Liver (tissue), 8 donors: ENCODE measurements at regions not wholly inside any gene's neighbourhood (a gene's known extent, or its start where the extent isn't known, plus 50 kb on each side); places are given as distances from the start of the nearest gene placed in this dataset.

ENCODE experiments used
- DNase-seq: peaks from one replicate; pipeline ENCODE4 v3.0.0-alpha.2; 2017; ENCODE audit warnings: low spot score
- H3K27ac ChIP-seq, 2 donors: one replicate each; pipeline ENCODE4 v1.7.0; 2013; ENCODE audit warnings: inconsistent platforms in 2 of 2, low read length in 2 of 2, control low read depth in 1 of 2, low read depth in 1 of 2, mild to moderate bottlenecking in 1 of 2
- H3K27me3 ChIP-seq, 4 donors: one replicate each; pipeline versions ENCODE4 v1.6.1 to v1.7.0; 2013; ENCODE audit warnings: low read length in 3 of 4, inconsistent platforms in 1 of 4, mild to moderate bottlenecking in 1 of 4, moderate library complexity in 1 of 4; ENCODE audit not compliant: control insufficient read depth in 4 of 4, insufficient read depth in 4 of 4
- H3K36me3 ChIP-seq, 4 donors: one replicate each; pipeline versions ENCODE4 v1.6.1 to v1.7.0; 2013; ENCODE audit warnings: low read length in 3 of 4, mild to moderate bottlenecking in 3 of 4, low read depth in 1 of 4, moderate library complexity in 1 of 4; ENCODE audit not compliant: control insufficient read depth in 4 of 4, insufficient read depth in 3 of 4
- H3K4me1 ChIP-seq, 4 donors: one replicate each; pipeline versions ENCODE4 v1.6.1 to v1.7.0; 2013; ENCODE audit warnings: low read length in 3 of 4, mild to moderate bottlenecking in 3 of 4, moderate library complexity in 1 of 4; ENCODE audit not compliant: control insufficient read depth in 4 of 4, insufficient read depth in 4 of 4
- H3K4me3 ChIP-seq, 3 donors: one replicate each; pipeline versions ENCODE4 v1.6.1 to v1.7.0; 2013; ENCODE audit warnings: low read length in 3 of 3, control low read depth in 1 of 3, low read depth in 1 of 3, mild to moderate bottlenecking in 1 of 3
- H3K9ac ChIP-seq, 2 donors: one replicate each; pipeline ENCODE4 v1.7.0; 2013; ENCODE audit warnings: low read length in 2 of 2, mild to moderate bottlenecking in 2 of 2, moderate library complexity in 2 of 2, control low read depth in 1 of 2, low read depth in 1 of 2
- H3K9me3 ChIP-seq, 4 donors: one replicate each; pipeline versions ENCODE4 v1.6.1 to v1.7.0; 2013; ENCODE audit warnings: low read length in 3 of 4; ENCODE audit not compliant: control insufficient read depth in 4 of 4
- ATF3 ChIP-seq: IDR thresholded peaks from 2 replicates; pipeline ENCODE4 v1.6.1; 2016; ENCODE audit warnings: antibody characterized with exemption
- EGR1 ChIP-seq, 2 donors: IDR thresholded peaks; 2 replicates each; pipeline ENCODE4 v1.6.1; 2016 to 2018; ENCODE audit warnings: antibody characterized with exemption in 2 of 2, low read depth in 2 of 2
- FOXA1 ChIP-seq: IDR thresholded peaks from 2 replicates; pipeline ENCODE4 v1.6.1; 2016; ENCODE audit warnings: antibody characterized with exemption
- FOXA2 ChIP-seq: IDR thresholded peaks from 2 replicates; pipeline ENCODE4 v1.6.1; 2016; ENCODE audit warnings: antibody characterized with exemption
- GABPA ChIP-seq, 2 donors: IDR thresholded peaks in 1 of 2; conservative IDR thresholded peaks in 1 of 2; 2 replicates each; pipeline ENCODE4 v1.6.1; 2016; ENCODE audit warnings: antibody characterized with exemption in 2 of 2, mild to moderate bottlenecking in 1 of 2, moderate library complexity in 1 of 2
- HNF4A ChIP-seq, 2 donors: conservative IDR thresholded peaks; 2 replicates each; pipeline ENCODE4 v1.6.1; 2016; ENCODE audit warnings: antibody characterized with exemption in 2 of 2, mild to moderate bottlenecking in 2 of 2
- HNF4G ChIP-seq: IDR thresholded peaks from 2 replicates; pipeline ENCODE4 v1.6.1; 2016; ENCODE audit warnings: antibody characterized with exemption
- JUND ChIP-seq, 2 donors: IDR thresholded peaks; 2 replicates each; pipeline ENCODE4 v1.6.1; 2016; ENCODE audit warnings: antibody characterized with exemption in 2 of 2
- NR2F2 ChIP-seq: IDR thresholded peaks from 2 replicates; pipeline ENCODE4 v1.6.1; 2016; ENCODE audit warnings: antibody characterized with exemption
- RAD21 ChIP-seq, 2 donors: IDR thresholded peaks; 2 replicates each; pipeline ENCODE4 v1.6.1; 2016; ENCODE audit warnings: antibody characterized with exemption in 2 of 2, mild to moderate bottlenecking in 2 of 2
- RXRA ChIP-seq, 2 donors: IDR thresholded peaks; 2 replicates each; pipeline ENCODE4 v1.6.1; 2017 to 2018; ENCODE audit warnings: antibody characterized with exemption in 2 of 2, mild to moderate bottlenecking in 1 of 2
- SP1 ChIP-seq: IDR thresholded peaks from 2 replicates; pipeline ENCODE4 v1.6.1; 2018; ENCODE audit warnings: antibody characterized with exemption, mild to moderate bottlenecking
- TAF1 ChIP-seq: conservative IDR thresholded peaks from 2 replicates; pipeline ENCODE4 v1.6.1; 2016; ENCODE audit warnings: antibody characterized with exemption, mild to moderate bottlenecking
- YY1 ChIP-seq: IDR thresholded peaks from 2 replicates; pipeline ENCODE4 v1.6.1; 2016; ENCODE audit warnings: antibody characterized with exemption, mild to moderate bottlenecking
- ZBTB33 ChIP-seq: IDR thresholded peaks from 2 replicates; pipeline ENCODE4 v1.6.1; 2016; ENCODE audit warnings: antibody characterized with exemption
- WGBS: extraction: QIAGEN DNeasy Blood & Tissue Kit; methylation state at CpG from one replicate; pipeline ENCODE4 v1.1.7; 2013; 5-methylcytosine and 5-hydroxymethylcytosine counted together
- TF ChIP-seq, protein P1 (sequence below): IDR thresholded peaks from 2 replicates; pipeline ENCODE4 v1.6.1; 2016; ENCODE audit warnings: antibody characterized with exemption
- TF ChIP-seq, protein P2 (sequence below): fragments of 150-350 bp; IDR thresholded peaks from 2 replicates; pipeline ENCODE4 v1.5.1; 2017; ENCODE audit warnings: improper control_type of control experiment, low read depth, low read length; ENCODE audit not compliant: missing input control
- TF ChIP-seq, protein P3 (sequence below): IDR thresholded peaks from 2 replicates; pipeline ENCODE4 v1.6.1; 2016; ENCODE audit warnings: antibody characterized with exemption, mild to moderate bottlenecking
- donor health status: healthy.
- donor health status: healthy.
- donor health status: healthy.
- donor health status: healthy.
- donor health status: healthy.

GRCh38 chr6:142602972-142603371 lies 301.2 kb downstream of the ADGRG6 start:
- Histone ChIP-seq H3K27ac (no peak overlapping the region), H3K4me1 (no peaks in the 10 kb centered on the region), H3K27me3 (peaks cover 0 to 5% (median 0%) of the 10 kb centered on the region in 4 donors), H3K4me3 (no peak overlapping the region), H3K36me3 (no peaks in the 10 kb centered on the region), H3K9ac (no peak overlapping the region), H3K9me3 (peaks cover 0 to 3% (median 0%) of the 10 kb centered on the region in 4 donors)
- TF ChIP-seq ZBTB33 (no peak), SP1 (no peak), RXRA (IDR thresholded peaks at IDR 0.05) (no peak), FOXA1 (no peak), TAF1 (no peak)
- 79% methylated on average over 3 of the region's 3 CpGs for WGBS
- no peak for DNase-seq

GRCh38 chr6:142605922-142606485 lies 304.2 kb downstream of the ADGRG6 start:
- H3K4me1 ChIP-seq: no peaks in the 10 kb centered on the region
- 50% methylated on average over 6 of the region's 6 CpGs for WGBS
- H3K27me3 ChIP-seq: no peaks in the 10 kb centered on the region
- H3K9ac ChIP-seq: no peak overlapping the region
- no peak overlapping the region for H3K27ac ChIP-seq
- H3K4me3 ChIP-seq: no peak overlapping the region
- DNase-seq: no peak
- H3K9me3 ChIP-seq: peaks cover 0 to 3% (median 0%) of the 10 kb centered on the region in 4 donors
- no peaks in the 10 kb centered on the region for H3K36me3 ChIP-seq
- no peak for TF ChIP-seq ZBTB33
- TF ChIP-seq HNF4A (conservative IDR thresholded peaks at IDR 0.05): no peak
- TF ChIP-seq ATF3: no peak
- TF ChIP-seq HNF4G: no peak
- TF ChIP-seq TAF1: no peak
- no peak for TF ChIP-seq GABPA (IDR thresholded peaks at IDR 0.05 in 1 of 2, conservative IDR thresholded peaks at IDR 0.05 in 1 of 2)
- no peak for TF ChIP-seq EGR1 (IDR thresholded peaks at IDR 0.05; ENCODE audit: low read depth in 2 of 2)
- TF ChIP-seq, protein P1, sequence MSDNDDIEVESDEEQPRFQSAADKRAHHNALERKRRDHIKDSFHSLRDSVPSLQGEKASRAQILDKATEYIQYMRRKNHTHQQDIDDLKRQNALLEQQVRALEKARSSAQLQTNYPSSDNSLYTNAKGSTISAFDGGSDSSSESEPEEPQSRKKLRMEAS: no peak
- TF ChIP-seq RXRA (IDR thresholded peaks at IDR 0.05): no peak
- no peak for TF ChIP-seq FOXA1
- no peak for TF ChIP-seq FOXA2
- no peak for TF ChIP-seq RAD21 (IDR thresholded peaks at IDR 0.05)
- TF ChIP-seq JUND (IDR thresholded peaks at IDR 0.05): no peak
- TF ChIP-seq NR2F2: no peak
- TF ChIP-seq, protein P2, sequence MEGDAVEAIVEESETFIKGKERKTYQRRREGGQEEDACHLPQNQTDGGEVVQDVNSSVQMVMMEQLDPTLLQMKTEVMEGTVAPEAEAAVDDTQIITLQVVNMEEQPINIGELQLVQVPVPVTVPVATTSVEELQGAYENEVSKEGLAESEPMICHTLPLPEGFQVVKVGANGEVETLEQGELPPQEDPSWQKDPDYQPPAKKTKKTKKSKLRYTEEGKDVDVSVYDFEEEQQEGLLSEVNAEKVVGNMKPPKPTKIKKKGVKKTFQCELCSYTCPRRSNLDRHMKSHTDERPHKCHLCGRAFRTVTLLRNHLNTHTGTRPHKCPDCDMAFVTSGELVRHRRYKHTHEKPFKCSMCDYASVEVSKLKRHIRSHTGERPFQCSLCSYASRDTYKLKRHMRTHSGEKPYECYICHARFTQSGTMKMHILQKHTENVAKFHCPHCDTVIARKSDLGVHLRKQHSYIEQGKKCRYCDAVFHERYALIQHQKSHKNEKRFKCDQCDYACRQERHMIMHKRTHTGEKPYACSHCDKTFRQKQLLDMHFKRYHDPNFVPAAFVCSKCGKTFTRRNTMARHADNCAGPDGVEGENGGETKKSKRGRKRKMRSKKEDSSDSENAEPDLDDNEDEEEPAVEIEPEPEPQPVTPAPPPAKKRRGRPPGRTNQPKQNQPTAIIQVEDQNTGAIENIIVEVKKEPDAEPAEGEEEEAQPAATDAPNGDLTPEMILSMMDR: no peak
- TF ChIP-seq YY1: no peak
- TF ChIP-seq SP1: no peak
- TF ChIP-seq, protein P3, sequence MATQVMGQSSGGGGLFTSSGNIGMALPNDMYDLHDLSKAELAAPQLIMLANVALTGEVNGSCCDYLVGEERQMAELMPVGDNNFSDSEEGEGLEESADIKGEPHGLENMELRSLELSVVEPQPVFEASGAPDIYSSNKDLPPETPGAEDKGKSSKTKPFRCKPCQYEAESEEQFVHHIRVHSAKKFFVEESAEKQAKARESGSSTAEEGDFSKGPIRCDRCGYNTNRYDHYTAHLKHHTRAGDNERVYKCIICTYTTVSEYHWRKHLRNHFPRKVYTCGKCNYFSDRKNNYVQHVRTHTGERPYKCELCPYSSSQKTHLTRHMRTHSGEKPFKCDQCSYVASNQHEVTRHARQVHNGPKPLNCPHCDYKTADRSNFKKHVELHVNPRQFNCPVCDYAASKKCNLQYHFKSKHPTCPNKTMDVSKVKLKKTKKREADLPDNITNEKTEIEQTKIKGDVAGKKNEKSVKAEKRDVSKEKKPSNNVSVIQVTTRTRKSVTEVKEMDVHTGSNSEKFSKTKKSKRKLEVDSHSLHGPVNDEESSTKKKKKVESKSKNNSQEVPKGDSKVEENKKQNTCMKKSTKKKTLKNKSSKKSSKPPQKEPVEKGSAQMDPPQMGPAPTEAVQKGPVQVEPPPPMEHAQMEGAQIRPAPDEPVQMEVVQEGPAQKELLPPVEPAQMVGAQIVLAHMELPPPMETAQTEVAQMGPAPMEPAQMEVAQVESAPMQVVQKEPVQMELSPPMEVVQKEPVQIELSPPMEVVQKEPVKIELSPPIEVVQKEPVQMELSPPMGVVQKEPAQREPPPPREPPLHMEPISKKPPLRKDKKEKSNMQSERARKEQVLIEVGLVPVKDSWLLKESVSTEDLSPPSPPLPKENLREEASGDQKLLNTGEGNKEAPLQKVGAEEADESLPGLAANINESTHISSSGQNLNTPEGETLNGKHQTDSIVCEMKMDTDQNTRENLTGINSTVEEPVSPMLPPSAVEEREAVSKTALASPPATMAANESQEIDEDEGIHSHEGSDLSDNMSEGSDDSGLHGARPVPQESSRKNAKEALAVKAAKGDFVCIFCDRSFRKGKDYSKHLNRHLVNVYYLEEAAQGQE: no peak
